ENCODE measurements at regions not wholly inside any gene's neighbourhood (a gene's known extent, or its start where the extent isn't known, plus 50 kb on each side); places are given as distances from the start of the nearest gene placed in this dataset.
A peak's percentile ranks its signal among the peaks of the same experiment; 100 is the strongest.

GRCh38 chr18:24726727-24727492 lies 266.5 kb downstream of the HRH4 start:
- Histone ChIP-seq H3K4me1 (replicated peaks in 1 of 4; ENCODE audit: control insufficient read depth in 3 of 4, insufficient read depth in 4 of 4, low read length in 3 of 4) (no peaks in the 10 kb centered on the region; a peak in 1 of 7 replicates), H3K9ac (replicated peaks in 1 of 4; ENCODE audit: extremely low read depth in 1 of 4, low read depth in 3 of 4, low read length in 3 of 4) (no peak overlapping the region; a peak in 1 of 7 replicates), H3K9me3 (ENCODE audit: insufficient read depth in 2 of 2, low read depth in 1 of 2, low read length in 1 of 2) (no peaks in the 10 kb centered on the region), H3K4ac (replicated peaks; ENCODE audit: insufficient read length, low read depth, low read length) (no peak overlapping the region), H3K18ac (ENCODE audit: extremely low read depth, low read length) (no peak overlapping the region), H2BK15ac (ENCODE audit: low read length) (0 out of 2 replicates have a peak overlapping the region, but pooled peaks have one; percentile 77), H3K23me2 (ENCODE audit: low read depth, low read length) (no peaks in the 10 kb centered on the region), H3K79me1 (ENCODE audit: low read depth, low read length) (no peaks in the 10 kb centered on the region), H4K8ac (ENCODE audit: extremely low read depth, insufficient read depth, low read length) (no peak overlapping the region), H3K4me3 (ENCODE audit: extremely low read depth in 1 of 4, insufficient read depth in 2 of 4, low read depth in 3 of 4, low read length in 4 of 4) (no peak overlapping the region), H3K4me2 (ENCODE audit: insufficient read depth in 1 of 2, low read depth in 2 of 2, low read length in 2 of 2) (0 out of 4 replicates have a peak overlapping the region, but pooled peaks of 1 of the 2 experiments have one; percentile 8), H2AK5ac (ENCODE audit: low read depth, low read length) (no peak overlapping the region), H3K27me3 (replicated peaks in 1 of 4; ENCODE audit: control insufficient read depth in 3 of 4, extremely low read depth in 1 of 4, insufficient read depth in 3 of 4, low read length in 3 of 4) (no peaks in the 10 kb centered on the region), H2BK20ac (ENCODE audit: low read length) (peak overlapping the region; percentile 84; the same call in 1 of the 2 replicates), H2AFZ (ENCODE audit: low read length) (no peak overlapping the region), H3K23ac (ENCODE audit: insufficient read length) (no peak overlapping the region), H3K27ac (ENCODE audit: low read depth, low read length) (no peak overlapping the region), H4K91ac (replicated peaks; ENCODE audit: insufficient read length, low read length) (no peak overlapping the region), H4K5ac (ENCODE audit: insufficient read length, low read depth, low read length) (no peak overlapping the region), H3K14ac (ENCODE audit: insufficient read length) (no peak overlapping the region), H3K79me2 (ENCODE audit: control insufficient read depth in 1 of 2, insufficient read depth in 2 of 2, low read length in 2 of 2) (no peaks in the 10 kb centered on the region), H2BK5ac (ENCODE audit: low read depth, low read length) (no peak overlapping the region; the same call in 1 of the 2 replicates), H2BK120ac (replicated peaks; ENCODE audit: low read depth, low read length) (no peak overlapping the region), H3K56ac (replicated peaks; ENCODE audit: insufficient read length, low read depth, low read length) (no peak overlapping the region), H4K20me1 (replicated peaks in 1 of 2; ENCODE audit: control insufficient read depth in 1 of 2, insufficient read depth in 2 of 2, low read length in 2 of 2) (no peaks in the 10 kb centered on the region), H3K36me3 (ENCODE audit: control insufficient read depth in 2 of 4, insufficient read depth in 4 of 4, low read length in 3 of 4) (no peaks in the 10 kb centered on the region), H2BK12ac (ENCODE audit: low read depth, low read length) (no peak overlapping the region; the same call in 1 of the 2 replicates)
- no peak for TF ChIP-seq EP300 (IDR thresholded peaks at IDR 0.05; ENCODE audit: borderline replicate concordance in 1 of 2, low read depth in 2 of 2, low read length in 2 of 2)
- TF ChIP-seq YY1 (IDR thresholded peaks at IDR 0.05; ENCODE audit: low read depth, low read length), result 0 out of 2 replicates have a peak, but pooled peaks have one; percentile 24
- no peak for TF ChIP-seq TCF12 (IDR thresholded peaks at IDR 0.05; ENCODE audit: low read depth, low read length)
- no peak for TF ChIP-seq HDAC6 (IDR thresholded peaks at IDR 0.05; ENCODE audit: low read depth, low read length)
- TF ChIP-seq POU5F1 (IDR thresholded peaks at IDR 0.05; ENCODE audit: low read depth, low read length), result no peak
- TF ChIP-seq HDAC2 (IDR thresholded peaks at IDR 0.05; ENCODE audit: borderline replicate concordance in 1 of 2, low read depth in 2 of 2, low read length in 2 of 2), result no peak
- peak; percentile 50 to 85 (median 80) for TF ChIP-seq CTCF (IDR thresholded peaks at IDR 0.05; ENCODE audit: control extremely low read depth in 1 of 3, insufficient read depth in 1 of 3, low read depth in 1 of 3, low read length in 3 of 3)
- peak; percentile 93 to 95 for TF ChIP-seq RAD21 (IDR thresholded peaks at IDR 0.05 in 1 of 2, conservative IDR thresholded peaks at IDR 0.05 in 1 of 2; ENCODE audit: low read depth in 2 of 2, low read length in 2 of 2)
- TF ChIP-seq BACH1 (IDR thresholded peaks at IDR 0.05; ENCODE audit: low read length), result no peak
- ChIA-PET POLR2A (ENCODE audit: partially characterized antibody) (no interaction called here), CTCF (ENCODE audit: partially characterized antibody) (interaction anchor here (0.6 to 11.0 kb wide), 51 partner anchors 10 to 502 kb away, joined by 3 to 172 read pairs (median 4); no protein-coding TSS in a partner anchor)
- FAIRE-seq (peak; percentile 94), DNase-seq (ENCODE audit: low read depth in 1 of 2, low spot score in 2 of 2) (peak in 1 of 2 experiments; percentile 71)
- 64% methylated on average over 18 of the region's 18 CpGs; no CpG with 5 or more reads in 1 of the 2 experiments for WGBS, 2 experiments (ENCODE audit: extremely low coverage in 1 of 2, insufficient coverage in 1 of 2, insufficient read length in 1 of 2, insufficient replicate concordance in 2 of 2, low coverage in 1 of 2, low lambda C conversion rate in 2 of 2, missing lambda C conversion rate in 1 of 2)
